B cell (primary cell): ENCODE measurements at regions not wholly inside any gene's neighbourhood (a gene's known extent, or its start where the extent isn't known, plus 50 kb on each side); places are given as distances from the start of the nearest gene placed in this dataset.

Experiments
- CTCF ChIP-seq: fragments of 200-600 bp; IDR thresholded peaks from one replicate; pipeline ENCODE4 v1.8.0; 2022; ENCODE audit warnings: antibody characterized with exemption, mild to moderate bottlenecking
- EZH2 ChIP-seq: IDR thresholded peaks from 2 replicates; pipeline ENCODE4 v1.6.1; 2012; ENCODE audit warnings: borderline replicate concordance, low read depth, mild to moderate bottlenecking, moderate library complexity, low read length; ENCODE audit not compliant: insufficient read depth, poor library complexity, severe bottlenecking

DNA sequence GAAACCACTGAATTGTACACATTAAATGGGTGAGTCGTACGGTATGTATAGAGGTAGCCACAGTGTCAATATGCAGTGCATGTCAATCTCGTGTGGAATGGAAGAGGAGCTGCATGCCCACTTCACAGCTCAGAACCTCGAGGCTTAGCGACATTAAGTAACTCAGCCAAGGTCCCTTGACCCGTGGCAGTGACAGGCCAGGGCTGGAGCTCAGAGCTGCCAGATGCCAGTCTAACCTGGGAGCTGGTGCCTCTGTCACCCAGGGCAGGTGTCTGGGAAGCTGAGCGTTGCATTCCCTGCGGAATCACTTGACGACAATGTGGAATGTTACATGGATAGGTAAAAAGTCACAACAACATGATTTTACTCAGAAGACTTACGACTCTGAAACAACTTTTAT is 298.1 kb downstream of the FOXL1 start:
- TF ChIP-seq CTCF (no peak), EZH2 (no peak)
